GM18508 (cell line): ENCODE measurements at regions not wholly inside any gene's neighbourhood (a gene's known extent, or its start where the extent isn't known, plus 50 kb on each side); places are given as distances from the start of the nearest gene placed in this dataset.

ENCODE experiments used
- ATAC-seq: cut with Tn5 transposase; IDR thresholded peaks from one replicate; pipeline ENCODE4 v1.9.1; 2021; ENCODE audit warnings: moderate number of reproducible peaks; ENCODE audit not compliant: insufficient read depth, unreplicated experiment

DNA sequence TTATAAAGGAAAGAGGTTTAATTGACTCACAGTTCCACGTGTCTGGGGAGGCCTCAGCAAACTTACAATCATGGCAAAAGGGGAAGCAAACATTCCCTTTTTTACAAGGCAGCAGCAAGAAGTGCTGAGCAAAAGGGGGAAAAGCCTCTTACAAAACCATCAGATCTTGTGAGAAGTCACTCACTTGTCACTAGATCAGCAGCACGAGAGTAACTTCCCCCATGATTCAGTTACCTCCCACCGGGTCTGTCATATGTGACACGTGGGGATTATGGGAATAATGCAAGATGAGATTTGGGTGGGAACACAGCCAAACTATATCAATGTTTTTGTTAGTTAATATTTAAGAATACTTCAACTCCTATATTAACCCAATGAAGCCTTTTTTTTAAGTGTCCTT lies 275.2 kb upstream of the CDH9 start:
- no peak for ATAC-seq

DNA sequence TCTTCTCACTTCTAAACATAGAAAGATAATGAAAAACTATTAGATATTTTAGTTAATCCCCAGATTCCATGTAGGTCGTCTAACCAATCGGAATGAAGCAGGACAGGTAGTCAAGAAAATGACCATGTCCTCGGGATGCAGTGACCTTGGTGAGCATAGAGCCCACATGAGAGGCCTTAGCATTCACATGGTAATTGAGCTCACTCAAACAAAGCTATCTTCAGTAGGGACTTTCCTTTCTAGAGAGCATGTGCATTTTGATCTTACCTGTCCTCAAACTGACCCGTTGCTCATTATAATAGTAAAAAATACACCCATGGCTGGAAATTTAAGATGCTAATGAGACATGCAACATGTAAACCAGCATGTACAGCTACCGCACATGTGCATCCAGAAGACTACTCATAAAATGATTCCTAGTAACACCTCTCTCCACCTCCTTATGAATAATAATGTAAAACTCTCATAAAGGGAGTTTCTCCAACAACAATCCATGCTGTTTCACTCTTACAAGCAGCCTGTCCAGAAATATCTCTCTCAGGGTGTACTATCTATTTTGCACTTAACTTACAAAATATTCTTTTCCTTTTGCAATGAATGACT lies 274.0 kb upstream of the CDH9 start:
- no peak for ATAC-seq

DNA sequence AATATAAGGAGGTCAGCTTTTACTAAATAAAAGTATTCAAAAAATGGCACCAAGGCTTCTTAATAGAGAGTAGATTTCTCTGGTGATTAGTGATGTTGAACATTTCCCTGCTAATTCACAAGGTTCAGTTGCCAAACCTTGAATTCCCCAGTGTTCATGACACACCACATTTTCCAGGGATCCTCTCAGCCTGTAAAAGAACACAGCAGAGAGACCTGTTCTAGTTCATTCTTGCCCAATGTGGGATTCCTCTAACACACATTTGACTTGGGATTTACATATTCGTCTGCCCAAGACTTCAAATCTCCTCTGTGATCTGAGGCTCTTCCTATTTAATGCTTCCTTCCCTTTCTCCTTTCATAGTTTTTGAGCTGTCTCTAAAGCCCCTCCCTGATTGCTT lies 273.2 kb upstream of the CDH9 start:
- no peak for ATAC-seq

DNA sequence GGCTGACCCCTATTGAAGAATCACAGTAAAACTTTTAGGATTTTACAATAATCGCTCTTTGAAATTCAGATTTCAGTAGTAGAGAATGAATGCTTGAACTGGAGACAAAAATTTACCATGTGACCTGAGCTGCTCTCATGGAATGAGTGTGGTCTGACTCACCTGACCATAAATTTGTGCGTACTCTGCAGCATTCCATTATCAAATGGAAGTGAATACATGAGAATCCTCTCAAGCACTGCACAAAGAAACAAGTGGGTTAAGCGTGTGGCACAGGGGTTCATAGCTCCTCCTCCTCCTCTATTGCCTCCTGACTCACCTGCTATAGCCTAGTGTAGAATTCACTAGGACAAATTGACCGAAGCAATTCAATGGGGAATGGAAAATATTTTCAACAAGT lies 269.8 kb upstream of the CDH9 start:
- no peak for ATAC-seq

DNA sequence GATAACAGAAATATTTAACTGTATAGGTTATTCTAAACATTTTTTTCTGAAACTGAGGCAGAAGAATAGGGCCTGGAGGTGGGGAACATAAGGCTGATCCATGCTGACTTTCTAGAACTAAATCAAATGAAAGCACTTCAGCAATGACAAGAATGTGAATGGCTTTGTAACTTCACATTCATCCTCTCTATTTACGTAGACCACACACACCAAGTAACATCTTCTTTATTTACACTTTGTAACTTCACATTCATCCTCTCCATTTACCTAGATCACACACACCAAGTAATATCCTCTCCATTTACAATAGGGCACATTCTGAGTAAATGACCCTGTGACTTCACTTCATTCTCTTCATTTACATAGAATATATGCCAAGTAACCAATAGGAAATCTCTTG lies 251.8 kb upstream of the CDH9 start:
- no peak for ATAC-seq

DNA sequence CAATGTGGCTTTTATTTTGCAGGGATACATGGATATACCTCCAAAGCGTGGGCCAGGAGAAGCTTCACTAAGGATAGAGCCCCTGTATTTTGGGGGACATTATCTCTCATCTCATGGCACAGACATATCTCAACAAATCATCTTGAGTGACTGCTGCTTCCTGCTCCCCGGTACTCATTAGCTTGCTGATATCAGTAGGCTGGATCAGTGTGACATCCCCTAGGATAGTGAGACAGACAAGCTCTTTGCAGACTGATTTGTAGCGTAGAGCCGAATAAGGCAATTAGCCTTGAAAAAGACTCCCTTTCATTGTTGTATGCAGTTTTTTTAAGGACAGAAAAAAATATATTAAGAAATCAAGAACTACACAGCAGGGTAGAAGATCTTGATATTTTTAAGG lies 237.7 kb upstream of the CDH9 start:
- ATAC-seq = no peak

DNA sequence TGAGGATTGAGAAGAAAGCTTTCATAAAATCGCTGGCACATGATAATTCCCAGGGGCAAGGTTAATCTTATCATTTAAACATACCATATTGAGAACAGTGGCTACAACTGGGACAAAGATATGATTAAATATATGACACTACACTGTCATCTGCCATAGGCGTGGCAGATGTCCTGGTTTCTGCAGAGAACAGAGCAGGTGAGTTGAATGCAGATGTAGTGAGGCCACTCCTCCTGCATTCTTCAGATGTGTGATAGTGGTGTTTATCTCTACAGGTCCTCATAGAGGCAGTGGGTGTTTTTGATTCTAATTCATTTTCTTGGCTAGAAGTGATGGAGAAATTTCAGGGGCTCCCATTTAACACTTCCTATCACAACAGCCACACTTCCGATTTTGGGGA lies 237.0 kb upstream of the CDH9 start:
- ATAC-seq = no peak

DNA sequence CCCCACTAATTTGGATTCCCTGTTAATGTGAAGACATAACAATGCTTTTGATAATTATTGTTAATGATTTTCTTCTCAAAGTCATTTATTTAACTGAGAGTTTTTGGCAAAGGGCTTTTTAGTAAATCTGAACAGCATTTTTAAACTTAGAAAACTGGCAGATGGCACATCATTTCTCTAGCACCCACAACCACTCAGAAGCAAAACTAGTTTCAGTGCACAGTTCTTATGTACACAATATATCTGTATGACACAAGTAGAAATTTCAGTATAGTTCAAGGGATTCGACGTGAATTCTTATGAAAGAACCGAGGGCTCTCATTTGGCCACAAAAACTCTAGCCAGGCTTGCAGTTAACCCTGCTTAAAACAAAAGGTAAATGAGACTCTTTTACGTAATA lies 231.4 kb upstream of the CDH9 start:
- no peak for ATAC-seq

DNA sequence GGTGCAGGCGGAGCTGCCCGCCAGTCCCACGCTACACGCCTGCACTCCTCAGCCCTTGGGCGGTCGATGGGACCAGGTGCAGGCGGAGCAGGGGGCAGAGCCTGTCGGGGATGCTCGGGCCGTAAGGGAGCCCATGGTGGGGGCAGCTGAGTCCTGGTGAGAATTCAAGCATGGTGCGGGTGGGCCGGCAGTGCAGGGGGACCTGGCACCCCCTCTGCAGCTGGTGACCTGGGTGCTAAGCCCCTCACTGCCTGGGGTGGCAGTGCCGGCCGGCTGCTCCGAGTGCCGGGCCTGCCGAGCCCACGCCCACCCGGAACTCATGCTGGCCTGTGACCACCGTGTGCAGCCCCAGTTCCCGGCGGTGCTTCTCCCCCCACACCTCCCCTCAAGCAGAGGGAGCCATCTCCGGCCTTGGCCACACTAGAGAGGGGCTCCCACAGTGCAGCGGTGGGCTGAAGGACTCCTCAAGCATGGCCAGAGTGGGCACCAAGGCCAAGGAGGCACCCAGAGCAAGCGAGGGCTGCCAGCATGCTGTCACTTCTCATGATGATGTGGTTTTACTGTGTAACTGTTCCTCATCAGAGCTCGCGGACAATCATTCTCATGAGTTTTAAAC lies 228.9 kb upstream of the CDH9 start:
- no peak for ATAC-seq

DNA sequence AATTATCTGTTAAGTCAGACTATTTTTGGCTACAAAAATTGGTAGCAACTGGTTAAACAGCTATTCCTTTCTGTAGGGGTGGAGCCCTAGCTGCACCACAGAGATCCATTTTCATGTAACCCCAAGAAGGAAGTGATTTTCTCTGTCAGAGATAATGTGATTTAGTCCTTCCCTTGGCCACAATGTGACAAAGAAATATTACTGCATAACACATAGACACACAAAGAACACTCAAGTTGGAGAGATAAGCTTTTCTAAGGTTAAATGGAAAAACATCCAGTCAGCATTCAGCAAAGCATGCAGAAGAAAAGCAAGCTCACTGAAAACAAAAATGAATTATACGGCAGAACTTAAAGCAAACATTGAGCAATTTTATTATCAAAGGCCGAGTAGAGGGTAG lies 227.8 kb upstream of the CDH9 start:
- ATAC-seq = no peak

DNA sequence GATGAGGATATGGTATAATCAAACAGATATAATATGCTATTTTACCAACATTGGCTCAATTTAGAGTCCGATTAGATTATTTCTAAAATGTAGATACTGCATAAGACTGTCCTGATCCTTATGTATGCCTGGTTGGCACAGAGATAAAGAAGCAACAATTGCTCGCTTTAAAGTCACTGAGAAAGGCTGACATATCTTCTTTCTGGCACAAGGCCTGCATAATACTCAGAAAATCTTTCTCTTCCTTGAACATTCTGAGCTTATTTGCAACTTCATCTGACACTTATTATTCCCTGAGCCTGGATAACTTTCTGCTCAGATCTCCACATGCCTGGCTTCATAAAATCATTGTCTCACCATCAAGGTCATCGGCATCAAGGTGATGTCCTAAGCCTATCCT lies 219.3 kb upstream of the CDH9 start:
- no peak for ATAC-seq

DNA sequence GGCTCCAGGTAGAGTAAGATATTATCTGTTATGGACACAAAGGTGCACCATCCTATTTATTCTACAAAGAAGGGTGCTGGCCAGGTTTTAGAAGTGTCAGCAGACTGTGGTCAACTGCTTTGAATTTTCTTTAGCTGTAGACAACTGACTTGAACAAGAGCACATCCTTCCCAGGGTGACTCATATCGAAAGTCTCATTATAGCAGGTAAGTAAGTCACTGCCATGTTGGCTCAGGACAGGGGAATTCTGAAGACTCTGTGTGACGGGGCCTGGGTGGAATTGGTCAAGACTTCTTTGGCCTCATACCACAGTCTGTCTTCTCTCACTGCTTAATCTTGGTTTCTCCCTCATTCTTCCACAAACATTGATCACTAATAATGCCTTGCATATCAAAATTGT lies 214.5 kb upstream of the CDH9 start:
- ATAC-seq = no peak

DNA sequence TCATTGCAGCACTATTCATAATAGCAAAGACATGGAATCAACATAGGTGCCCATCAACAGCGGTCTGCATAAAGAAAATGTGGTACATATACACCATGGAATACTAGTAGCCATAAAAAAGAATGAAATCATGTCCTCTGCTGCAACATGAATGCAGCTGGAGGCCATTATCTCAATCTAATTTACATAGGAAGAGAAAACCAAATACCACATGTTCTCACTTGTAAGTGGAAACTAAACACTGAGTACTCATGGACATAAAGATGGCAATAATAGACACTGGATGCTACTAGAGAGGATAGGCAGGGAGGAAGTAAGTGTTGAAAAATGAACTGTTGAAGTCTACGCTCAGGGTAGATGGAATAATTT lies 203.9 kb upstream of the CDH9 start:
- ATAC-seq = no peak

DNA sequence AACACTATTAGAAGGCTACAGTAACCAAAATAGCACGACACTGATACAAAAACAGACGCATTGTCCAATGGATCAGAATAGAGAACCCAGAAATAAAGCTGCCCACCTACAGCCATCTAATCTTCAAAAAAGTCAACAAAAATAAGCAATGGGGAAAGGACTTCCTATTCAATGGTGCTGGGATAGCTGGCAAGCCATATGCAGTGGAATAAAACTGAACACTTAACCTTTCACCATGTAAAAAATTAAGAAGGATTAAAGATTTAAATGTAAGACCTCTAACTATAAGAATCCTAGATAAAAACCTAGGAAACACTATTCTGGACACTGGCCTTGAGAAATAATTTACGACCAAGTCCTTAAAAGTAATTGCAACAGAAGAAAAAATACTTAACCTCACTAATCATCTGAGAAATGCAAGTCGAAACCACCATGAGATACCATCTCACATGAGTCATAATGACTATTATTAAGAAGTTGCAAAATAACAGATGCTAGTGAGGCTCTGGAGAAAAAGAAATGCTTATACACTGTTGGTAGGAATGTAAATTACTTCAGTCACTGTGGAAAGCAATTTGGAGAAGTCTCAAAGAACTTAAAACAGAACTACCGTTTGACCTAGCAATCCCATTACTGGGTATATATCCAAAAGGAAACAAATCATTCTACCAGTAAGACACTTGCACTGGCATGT lies 203.3 kb upstream of the CDH9 start:
- ATAC-seq = no peak

DNA sequence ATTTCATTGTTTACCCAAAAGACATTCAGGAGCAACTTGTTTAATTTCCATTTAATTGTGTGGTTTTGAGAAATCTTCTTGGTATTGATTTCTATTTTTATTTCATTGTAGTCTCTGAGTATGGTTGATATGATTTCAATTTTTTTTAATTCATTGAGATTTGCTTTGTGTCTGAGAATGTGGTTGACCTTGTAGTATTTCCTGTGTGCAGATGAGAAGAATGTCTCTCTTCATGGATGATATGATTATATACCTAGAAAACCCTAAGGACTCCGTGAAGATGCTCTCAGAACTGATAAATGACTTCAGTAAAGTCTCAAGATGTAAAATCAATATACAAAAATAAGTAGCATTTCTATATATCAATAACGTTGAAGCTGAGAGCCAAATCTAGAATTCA lies 202.4 kb upstream of the CDH9 start:
- no peak for ATAC-seq

DNA sequence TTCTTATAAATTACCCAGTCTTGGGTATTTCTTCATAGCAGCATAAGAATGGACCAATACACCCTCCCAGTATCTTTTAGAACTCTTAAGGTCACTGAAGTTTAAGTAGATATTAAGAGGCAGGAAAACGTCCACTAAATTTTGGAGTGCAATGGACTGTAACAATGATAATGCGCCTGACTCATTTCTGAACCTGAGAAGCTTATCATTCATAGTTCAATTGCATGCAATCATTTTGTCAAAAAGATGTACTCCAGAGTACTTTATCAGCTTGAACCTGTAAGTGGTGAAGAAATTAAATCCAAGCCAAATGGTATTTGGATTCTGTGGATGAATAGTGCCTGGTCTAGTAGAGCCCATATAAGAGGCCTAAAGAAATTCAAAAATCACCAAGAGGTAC lies 196.5 kb upstream of the CDH9 start:
- ATAC-seq = no peak

DNA sequence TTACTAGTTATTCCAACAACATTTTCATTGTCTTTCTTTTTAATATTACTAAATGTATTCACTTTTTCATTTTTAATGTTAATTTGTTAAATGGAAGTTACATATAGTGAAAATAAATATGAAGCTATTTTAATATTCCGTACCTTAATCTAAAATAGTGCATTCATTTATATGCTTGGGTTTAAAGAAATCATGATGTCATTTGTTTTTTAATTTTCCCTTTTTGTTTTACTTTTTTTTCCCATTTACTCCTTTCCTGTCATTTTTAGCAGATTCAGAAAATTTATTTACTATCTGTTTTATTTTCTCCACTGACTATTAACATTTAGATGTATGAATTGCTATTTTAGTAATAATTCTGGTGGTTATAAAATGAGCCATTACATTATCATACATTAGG lies 183.0 kb upstream of the CDH9 start:
- ATAC-seq = no peak

DNA sequence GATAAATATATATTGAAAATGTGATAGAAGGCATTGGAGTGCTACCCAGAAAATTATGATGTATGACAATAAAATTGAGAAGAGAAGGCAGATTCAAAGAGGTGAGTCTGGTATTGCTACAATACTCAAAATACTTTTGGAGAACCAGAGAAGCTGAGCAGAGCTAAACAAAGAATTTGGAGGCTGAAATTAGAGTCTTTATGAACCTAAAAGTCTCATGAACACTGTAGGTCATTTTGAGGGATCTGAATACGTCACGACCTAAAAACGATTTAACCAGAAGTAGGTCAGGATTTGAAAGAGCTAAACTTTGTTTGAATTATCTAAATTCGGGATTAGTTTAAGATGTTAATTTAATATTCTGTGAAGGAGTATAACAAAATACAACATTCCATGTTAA lies 182.4 kb upstream of the CDH9 start:
- no peak for ATAC-seq

DNA sequence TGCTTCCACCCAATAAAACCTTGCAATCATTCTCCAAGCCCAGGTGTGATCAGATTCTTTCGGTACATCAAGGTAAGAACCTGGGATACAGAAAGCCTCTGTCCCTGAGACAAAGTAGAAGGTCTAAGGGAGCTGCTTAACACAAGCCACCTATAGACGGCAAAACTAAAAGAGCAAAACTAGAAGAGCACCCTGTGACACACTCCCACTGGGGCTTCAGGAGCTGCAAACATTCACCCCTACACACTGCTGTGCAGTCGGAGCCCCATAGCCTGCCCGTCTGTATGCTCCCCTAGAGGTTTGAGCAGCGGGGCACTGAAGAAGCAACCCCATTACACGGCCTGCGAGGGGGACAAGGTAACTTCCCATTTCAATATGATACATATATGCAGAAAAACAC lies 179.6 kb upstream of the CDH9 start:
- no peak for ATAC-seq

DNA sequence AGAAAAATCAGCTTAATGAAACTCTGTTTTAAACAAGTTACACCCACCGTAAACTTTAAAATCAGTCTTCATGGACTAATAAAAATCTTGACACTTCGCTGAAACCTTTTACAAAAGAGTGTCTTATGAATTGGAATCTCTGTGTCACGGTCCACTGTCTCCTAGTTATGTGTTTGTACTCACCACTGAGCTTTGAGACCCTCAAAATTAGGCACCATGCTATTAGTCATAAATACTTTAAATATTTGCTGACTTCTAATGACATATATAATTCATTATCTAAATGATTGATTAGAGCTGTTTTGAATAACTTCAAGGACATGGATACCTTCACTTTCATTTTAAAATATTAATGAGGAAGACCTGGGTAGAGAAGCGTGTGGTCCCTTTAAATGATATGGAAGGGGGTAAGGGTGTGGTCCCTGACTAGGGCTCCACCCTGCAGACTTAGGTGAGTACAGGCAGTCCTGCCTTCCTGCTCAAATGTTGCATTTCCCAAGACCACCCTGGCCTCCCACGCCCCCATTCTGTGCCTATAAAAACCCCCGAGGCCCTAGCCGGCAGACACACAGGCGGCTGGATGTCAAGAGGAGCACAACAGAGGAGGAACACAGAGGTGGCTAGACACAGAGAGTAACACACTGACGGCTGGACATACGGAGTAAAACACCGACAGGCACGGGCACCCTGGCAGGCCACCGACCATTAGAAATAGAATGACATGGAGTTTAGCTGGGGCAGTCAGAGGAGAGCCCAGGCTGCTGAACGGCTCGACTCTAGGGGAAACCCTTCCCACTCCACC lies 179.0 kb upstream of the CDH9 start:
- no peak for ATAC-seq

DNA sequence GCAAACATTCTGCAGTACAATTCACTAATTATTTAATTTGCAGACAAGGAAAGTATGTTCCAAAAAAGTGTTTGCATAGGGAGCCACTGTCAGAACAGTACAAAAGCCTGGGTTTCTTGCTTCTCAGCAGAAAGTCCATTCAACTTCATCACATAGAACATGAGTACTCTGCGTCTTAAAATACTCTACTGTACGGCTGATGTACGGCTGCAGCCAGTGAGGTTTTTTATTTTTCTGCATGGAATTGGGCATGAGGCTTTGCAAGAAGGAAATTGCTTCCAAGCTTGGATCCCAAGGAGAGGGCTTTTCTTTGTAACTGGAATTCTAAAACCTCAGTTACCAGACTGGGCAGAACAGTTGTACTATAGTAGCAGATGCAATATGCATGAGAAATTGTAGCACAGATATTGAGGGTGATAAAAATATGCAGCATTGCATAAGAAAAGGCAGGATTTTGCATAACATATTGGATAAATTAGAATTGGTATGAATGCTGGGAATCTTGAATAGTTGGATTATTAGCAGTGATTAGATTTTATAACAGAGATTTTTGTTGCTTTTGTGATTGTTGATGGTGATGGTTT lies 178.1 kb upstream of the CDH9 start:
- no peak for ATAC-seq
